IMR-90 (cell line): ENCODE measurements at regions not wholly inside any gene's neighbourhood (a gene's known extent, or its start where the extent isn't known, plus 50 kb on each side); places are given as distances from the start of the nearest gene placed in this dataset.

Experiments used
- ATAC-seq: fragments of 200-7000 bp; cut with Tn5 transposase; 2 replicates; pipeline ENCODE4 v1.9.1; 2020; ENCODE audit warnings: low read depth, mild to moderate bottlenecking, moderate library complexity
- BruUV-seq: library from RNA; stranded (reverse); fragments of 400-500 nt; replicated peaks from 2 replicates; lab custom pipeline; 2021; lab: Mats Ljungman, UMichigan
- CTCF ChIA-PET: fragments of 300-600 bp; formaldehyde crosslinking; extraction: SDS; loops from one replicate; lab custom pipeline; 2021; ENCODE audit warnings: antibody characterized with exemption; lab: Yijun Ruan, JAX
- POLR2A ChIA-PET: fragments of 300-600 bp; sonication (Branson Sonifier 250); formaldehyde crosslinking; loops from one replicate; lab custom pipeline; 2022; ENCODE audit warnings: antibody characterized with exemption; ENCODE audit not compliant: unreplicated experiment; lab: Charles Lee
- DNase-seq: peaks from one replicate; pipeline ENCODE4 v3.0.0; 2013
- H2AFZ ChIP-seq: replicated peaks from 2 replicates; pipeline ENCODE3; 2013; ENCODE audit warnings: low read length, mild to moderate bottlenecking; ENCODE audit not compliant: poor library complexity
- H2AK5ac ChIP-seq: 2 replicates; pipeline ENCODE4 v1.6.1; 2013; ENCODE audit warnings: low read depth, low read length, inconsistent platforms
- H2AK9ac ChIP-seq: replicated peaks from 2 replicates; pipeline ENCODE3; 2013; ENCODE audit warnings: mild to moderate bottlenecking, low read depth, low read length, moderate library complexity; ENCODE audit not compliant: poor library complexity
- H2BK120ac ChIP-seq: 2 replicates; pipeline ENCODE4 v1.6.1; 2013; ENCODE audit warnings: low read depth, low read length, inconsistent platforms
- H2BK15ac ChIP-seq: 3 replicates; pipeline ENCODE4 v1.6.1; 2013; ENCODE audit warnings: low read depth, low read length, inconsistent platforms
- H2BK20ac ChIP-seq: 2 replicates; pipeline ENCODE4 v1.6.1; 2013; ENCODE audit warnings: low read depth, mild to moderate bottlenecking, inconsistent platforms, low read length, moderate library complexity
- H2BK5ac ChIP-seq: 2 replicates; pipeline ENCODE4 v1.6.1; 2013; ENCODE audit warnings: mild to moderate bottlenecking, low read depth, low read length, inconsistent platforms; ENCODE audit not compliant: poor library complexity, severe bottlenecking
- H3K14ac ChIP-seq: replicated peaks from 2 replicates; pipeline ENCODE4 v1.6.1; 2013; ENCODE audit warnings: low read depth, low read length, inconsistent platforms
- H3K18ac ChIP-seq: 2 replicates; pipeline ENCODE4 v1.6.1; 2013; ENCODE audit warnings: low read depth, low read length, control low read depth
- H3K23ac ChIP-seq: 2 replicates; pipeline ENCODE4 v1.6.1; 2013; ENCODE audit warnings: low read depth, low read length, inconsistent platforms
- H3K27ac ChIP-seq: 2 replicates; pipeline ENCODE4 v1.5.1; 2013; ENCODE audit warnings: mild to moderate bottlenecking, control low read depth, low read length; ENCODE audit not compliant: insufficient read depth
- H3K27me3 ChIP-seq: 2 replicates; pipeline ENCODE4 v1.6.1; 2013; ENCODE audit warnings: low read length; ENCODE audit not compliant: control insufficient read depth, insufficient read depth
- H3K36me3 ChIP-seq: 2 replicates; pipeline ENCODE4 v1.6.1; 2013; ENCODE audit warnings: low read length, mixed read lengths; ENCODE audit not compliant: control insufficient read depth, insufficient read depth
- H3K4ac ChIP-seq: 2 replicates; pipeline ENCODE4 v1.6.1; 2013; ENCODE audit warnings: low read depth, low read length, inconsistent platforms
- H3K4me1 ChIP-seq: 2 replicates; pipeline ENCODE4 v1.6.1; 2013; ENCODE audit warnings: low read length, mixed read lengths; ENCODE audit not compliant: control insufficient read depth, insufficient read depth
- H3K4me2 ChIP-seq: 2 replicates; pipeline ENCODE4 v1.6.1; 2013; ENCODE audit warnings: low read depth, mild to moderate bottlenecking, control low read depth, low read length, moderate library complexity
- H3K4me3 ChIP-seq: 2 replicates; pipeline ENCODE4 v1.5.1; 2013; ENCODE audit warnings: low read depth, mild to moderate bottlenecking, control low read depth, low read length, moderate library complexity; ENCODE audit not compliant: insufficient read depth
- H3K56ac ChIP-seq: 2 replicates; pipeline ENCODE4 v1.6.1; 2013; ENCODE audit warnings: low read length, inconsistent platforms; ENCODE audit not compliant: insufficient read depth; ENCODE audit errors: extremely low read depth
- H3K79me1 ChIP-seq, 2 experiments: 2 replicates each; pipeline ENCODE4 v1.6.1; 2013; ENCODE audit warnings: low read length in 2 of 2, inconsistent platforms in 1 of 2, low read depth in 1 of 2
- H3K9ac ChIP-seq: 2 replicates; pipeline ENCODE4 v1.6.1; 2013; ENCODE audit warnings: low read depth, low read length, control low read depth
- H3K9me1 ChIP-seq: 2 replicates; pipeline ENCODE4 v1.6.1; 2013; ENCODE audit warnings: low read length, inconsistent platforms; ENCODE audit not compliant: insufficient read depth
- H3K9me3 ChIP-seq: 2 replicates; pipeline ENCODE4 v1.6.1; 2013; ENCODE audit warnings: low read length; ENCODE audit not compliant: control insufficient read depth, insufficient read depth
- H4K20me1 ChIP-seq: 2 replicates; pipeline ENCODE4 v1.6.1; 2013; ENCODE audit warnings: low read length, inconsistent platforms; ENCODE audit not compliant: insufficient read depth
- H4K5ac ChIP-seq: 2 replicates; pipeline ENCODE4 v1.6.1; 2013; ENCODE audit warnings: mild to moderate bottlenecking, low read depth, low read length, control low read depth
- H4K8ac ChIP-seq, 2 experiments: 2 replicates each; pipeline ENCODE4 v1.6.1; 2013; ENCODE audit warnings: low read depth in 2 of 2, low read length in 2 of 2, control low read depth in 1 of 2, inconsistent platforms in 1 of 2
- H4K91ac ChIP-seq: 2 replicates; pipeline ENCODE4 v1.6.1; 2013; ENCODE audit warnings: low read depth, low read length, inconsistent platforms; ENCODE audit not compliant: insufficient read depth
- MXI1 ChIP-seq: IDR thresholded peaks from 2 replicates; pipeline ENCODE4 v1.6.1; 2012; ENCODE audit warnings: low read depth, mild to moderate bottlenecking, low read length, moderate library complexity, borderline replicate concordance
- SMC3 ChIP-seq: fragments of 150-350 bp; IDR thresholded peaks from 2 replicates; pipeline ENCODE4 v1.6.1; 2016; ENCODE audit warnings: low read depth, mild to moderate bottlenecking, antibody characterized with exemption, low read length, moderate library complexity
- USF2 ChIP-seq: fragments of 150-350 bp; IDR thresholded peaks from 2 replicates; pipeline ENCODE4 v1.6.1; 2017; ENCODE audit warnings: mild to moderate bottlenecking, antibody characterized with exemption, low read length, low read depth
- WGBS, 2 experiments: methylation state at CpG; one replicate each; pipeline versions ENCODE4 v1.1.5 to v1.1.7; 2013; ENCODE audit warnings: missing lambda C conversion rate in 2 of 2; ENCODE audit not compliant: insufficient read length in 1 of 2; ENCODE audit errors: extremely low coverage in 2 of 2; 5-methylcytosine and 5-hydroxymethylcytosine counted together
- dilution Hi-C: fragments of 300-500 bp; cut with HindIII; formaldehyde crosslinking; loops from one replicate; pipeline ENCODE4 v1.14.3; 2018; ENCODE audit warnings: low sequenced_read_pairs; ENCODE audit not compliant: unreplicated experiment
- in situ Hi-C: fragments of 300-500 bp; cut with MboI; formaldehyde crosslinking; loops from 3 replicates; pipeline ENCODE4 v1.14.3; 2019; ENCODE audit warnings: low sequenced_read_pairs, inconsistent platforms, mixed read lengths
- intact Hi-C: fragments of 100-400 bp; cut with micrococcal nuclease; formaldehyde crosslinking; loops from 2 replicates; pipeline ENCODE4 v1.10.0; 2022

DNA sequence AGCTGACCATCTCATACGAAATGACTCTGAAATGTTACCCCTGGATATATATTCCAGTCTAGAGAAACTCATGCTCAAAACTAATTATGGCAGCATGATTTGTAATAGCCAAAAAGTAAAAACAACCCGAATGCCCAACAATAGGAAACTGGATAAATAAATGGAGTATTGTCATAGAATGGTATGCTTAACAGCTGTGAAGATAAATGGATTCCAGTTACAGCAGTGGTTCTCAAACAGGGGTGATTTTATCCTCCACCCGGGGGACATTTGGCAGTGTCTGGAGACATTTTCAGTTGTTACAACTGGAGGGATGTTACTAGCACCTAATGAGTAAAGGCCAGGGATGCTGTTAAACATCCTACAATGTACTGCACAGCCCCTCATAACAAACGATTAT is 52.3 kb upstream of the PIAS1 start:
- Histone ChIP-seq H2AK9ac (no peak overlapping the region), H3K79me1 (no peaks in the 10 kb centered on the region), H3K9me3 (no peaks in the 10 kb centered on the region), H4K8ac (no peak overlapping the region), H3K27me3 (peaks cover 2% of the 10 kb centered on the region), H3K23ac (no peak overlapping the region), H4K91ac (no peak overlapping the region), H3K27ac (no peak overlapping the region), H4K5ac (no peak overlapping the region), H3K4ac (no peak overlapping the region), H3K14ac (no peak overlapping the region), H3K9ac (no peak overlapping the region), H2BK20ac (no peak overlapping the region), H2BK5ac (no peak overlapping the region), H3K4me1 (peaks cover 7% of the 10 kb centered on the region), H3K36me3 (no peaks in the 10 kb centered on the region), H2AFZ (no peak overlapping the region), H3K4me2 (no peak overlapping the region), H2BK120ac (no peak overlapping the region), H3K4me3 (no peak overlapping the region), H2BK15ac (no peak overlapping the region), H3K9me1 (no peaks in the 10 kb centered on the region), H3K18ac (no peak overlapping the region), H4K20me1 (no peaks in the 10 kb centered on the region), H3K56ac (no peak overlapping the region), H2AK5ac (no peak overlapping the region)
- BruUV-seq, result no TSS peak
- TF ChIP-seq SMC3, result no peak
- no peak for TF ChIP-seq USF2
- no peak for TF ChIP-seq MXI1
- ATAC-seq, result no peak
- intact Hi-C loops, result no loop called here
- whole genome bisulfite sequencing, 2 experiments, result no CpG with 5 or more reads among the region's 4 CpGs
- in situ Hi-C loops, result no loop called here
- DNase-seq, result no peak
- POLR2A ChIA-PET, result no interaction called here
- CTCF ChIA-PET, result no interaction called here
- dilution Hi-C loops, result no loop called here
